Tibial nerve (tissue), 4 donors: ENCODE measurements at regions not wholly inside any gene's neighbourhood (a gene's known extent, or its start where the extent isn't known, plus 50 kb on each side); places are given as distances from the start of the nearest gene placed in this dataset.

Experiments
- DNase-seq, 2 donors: peaks; one replicate each; pipeline ENCODE4 v3.0.0-alpha.2; 2019; ENCODE audit warnings: low spot score in 2 of 2
- H3K27ac ChIP-seq, 4 donors: fragments of 200-600 bp; sonication (generic) in 3 of 4; one replicate each; pipeline ENCODE4 v1.5.1; 2017 to 2019; ENCODE audit warnings: mild to moderate bottlenecking in 1 of 4
- H3K27me3 ChIP-seq, 2 donors: fragments of 200-600 bp; sonication (generic) in 1 of 2; one replicate each; pipeline versions ENCODE4 v1.5.1 to v1.6.0; 2017 to 2019
- H3K36me3 ChIP-seq, 3 donors: fragments of 200-600 bp; sonication (generic); one replicate each; pipeline ENCODE4 v1.5.1; 2018 to 2019
- H3K4me1 ChIP-seq, 4 donors: fragments of 200-600 bp; sonication (generic) in 3 of 4; one replicate each; pipeline ENCODE4 v1.5.1; 2017 to 2019
- H3K4me3 ChIP-seq, 4 donors: fragments of 200-600 bp; sonication (generic) in 3 of 4; one replicate each; pipeline ENCODE4 v1.5.1; 2017 to 2019; ENCODE audit warnings: mild to moderate bottlenecking in 1 of 4, moderate library complexity in 1 of 4
- H3K9me3 ChIP-seq, 4 donors: fragments of 200-600 bp; sonication (generic) in 3 of 4; one replicate each; pipeline ENCODE4 v1.5.1; 2017 to 2019
- CTCF ChIP-seq, 5 experiments: fragments of 200-600 bp in 3 of 5; fragments of 450-650 bp in 2 of 5; sonication (generic) in 3 of 5; IDR thresholded peaks; one replicate each; pipeline ENCODE4 v1.5.1; 2016 to 2019; ENCODE audit warnings: antibody characterized with exemption in 5 of 5, mild to moderate bottlenecking in 3 of 5, moderate library complexity in 2 of 5
- EP300 ChIP-seq, 2 donors: sonication (generic); formaldehyde crosslinking; IDR thresholded peaks; one replicate each; pipeline ENCODE4 v1.6.1; 2017; ENCODE audit warnings: antibody characterized with exemption in 2 of 2, mild to moderate bottlenecking in 1 of 2
- POLR2A ChIP-seq, 2 donors: fragments of 450-650 bp; IDR thresholded peaks; one replicate each; pipeline ENCODE4 v1.6.1; 2017; ENCODE audit warnings: antibody characterized with exemption in 2 of 2, mild to moderate bottlenecking in 2 of 2, moderate library complexity in 2 of 2
- WGBS, 2 donors: methylation state at CpG; one replicate each; pipeline ENCODE4 v1.1.5; 2018; 5-methylcytosine and 5-hydroxymethylcytosine counted together

- Histone ChIP-seq H3K9me3 (no peaks in the 10 kb centered on the region), H3K4me3 (no peak overlapping the region), H3K27me3 (no peaks in the 10 kb centered on the region), H3K27ac (no peak overlapping the region), H3K4me1 (no peaks in the 10 kb centered on the region), H3K36me3 (no peaks in the 10 kb centered on the region)
- DNase-seq, result no peak
- TF ChIP-seq EP300 (IDR thresholded peaks at IDR 0.05), result no peak
- no peak for TF ChIP-seq CTCF (IDR thresholded peaks at IDR 0.05)
- no peak for TF ChIP-seq POLR2A (IDR thresholded peaks at IDR 0.05)
- WGBS, 2 donors, result 52 to 70% methylated on average over 2 of the region's 2 CpGs
Observed at GRCh38 chr3:160159341-160159740, 65.9 kb upstream of the C3orf80 start.

GRCh38 chr3:160159806-160160205 lies 65.4 kb upstream of the C3orf80 start:
- Histone ChIP-seq H3K4me1 (no peaks in the 10 kb centered on the region), H3K4me3 (no peak overlapping the region), H3K27me3 (no peaks in the 10 kb centered on the region), H3K9me3 (no peaks in the 10 kb centered on the region), H3K27ac (no peak overlapping the region), H3K36me3 (no peaks in the 10 kb centered on the region)
- TF ChIP-seq POLR2A (IDR thresholded peaks at IDR 0.05) (no peak), CTCF (IDR thresholded peaks at IDR 0.05) (no peak), EP300 (IDR thresholded peaks at IDR 0.05) (no peak)
- WGBS, 2 donors, result 61 to 71% methylated on average over 3 of the region's 3 CpGs
- no peak for DNase-seq

- H3K27ac ChIP-seq, result no peak overlapping the region
- no peak for TF ChIP-seq EP300 (IDR thresholded peaks at IDR 0.05)
- TF ChIP-seq POLR2A (IDR thresholded peaks at IDR 0.05), result no peak
- no peak for TF ChIP-seq CTCF (IDR thresholded peaks at IDR 0.05)
- no peak overlapping the region for H3K4me3 ChIP-seq
- no peaks in the 10 kb centered on the region for H3K27me3 ChIP-seq
- DNase-seq, result no peak
- WGBS, 2 donors, result 76 to 88% methylated on average over 6 of the region's 6 CpGs
- H3K36me3 ChIP-seq, result no peaks in the 10 kb centered on the region
- H3K4me1 ChIP-seq, result no peaks in the 10 kb centered on the region
- no peaks in the 10 kb centered on the region for H3K9me3 ChIP-seq
Observed at GRCh38 chr3:160161921-160162320, 63.3 kb upstream of the C3orf80 start.

- H3K4me3 ChIP-seq, result no peak overlapping the region
- DNase-seq, result no peak
- no peaks in the 10 kb centered on the region for H3K9me3 ChIP-seq
- no peaks in the 10 kb centered on the region for H3K36me3 ChIP-seq
- H3K27me3 ChIP-seq, result no peaks in the 10 kb centered on the region
- H3K27ac ChIP-seq, result no peak overlapping the region
- TF ChIP-seq POLR2A (IDR thresholded peaks at IDR 0.05) (no peak), CTCF (IDR thresholded peaks at IDR 0.05) (no peak), EP300 (IDR thresholded peaks at IDR 0.05) (no peak)
- H3K4me1 ChIP-seq, result no peaks in the 10 kb centered on the region
- WGBS, 2 donors, result 36 to 60% methylated on average over 5 of the region's 5 CpGs
Observed at GRCh38 chr3:160162440-160162839, 62.8 kb upstream of the C3orf80 start.

GRCh38 chr3:160163229-160163878 lies 61.9 kb upstream of the C3orf80 start:
- Histone ChIP-seq H3K9me3 (no peaks in the 10 kb centered on the region), H3K36me3 (no peaks in the 10 kb centered on the region), H3K27me3 (no peaks in the 10 kb centered on the region), H3K27ac (no peak overlapping the region), H3K4me3 (no peak overlapping the region), H3K4me1 (no peaks in the 10 kb centered on the region)
- no peak for TF ChIP-seq EP300 (IDR thresholded peaks at IDR 0.05)
- peak in 3 of 5 experiments; percentile 20 to 30 (median 22) for TF ChIP-seq CTCF (IDR thresholded peaks at IDR 0.05)
- no peak for DNase-seq
